Fibroblast of villous mesenchyme (primary cell): ENCODE measurements at regions not wholly inside any gene's neighbourhood (a gene's known extent, or its start where the extent isn't known, plus 50 kb on each side); places are given as distances from the start of the nearest gene placed in this dataset.

Experiments
- DNase-seq: peaks from one replicate; pipeline ENCODE4 v3.0.0-alpha.2; 2010; ENCODE audit warnings: low read depth
- H3K4me3 ChIP-seq: 2 replicates; pipeline ENCODE4 v1.5.1; 2011; ENCODE audit warnings: low read depth, mild to moderate bottlenecking, low read length
- TF ChIP-seq, protein P1 (sequence below): IDR thresholded peaks from 2 replicates; pipeline ENCODE4 v1.5.1; 2012; ENCODE audit warnings: low read depth, mild to moderate bottlenecking, low read length; ENCODE audit not compliant: insufficient read depth

DNA sequence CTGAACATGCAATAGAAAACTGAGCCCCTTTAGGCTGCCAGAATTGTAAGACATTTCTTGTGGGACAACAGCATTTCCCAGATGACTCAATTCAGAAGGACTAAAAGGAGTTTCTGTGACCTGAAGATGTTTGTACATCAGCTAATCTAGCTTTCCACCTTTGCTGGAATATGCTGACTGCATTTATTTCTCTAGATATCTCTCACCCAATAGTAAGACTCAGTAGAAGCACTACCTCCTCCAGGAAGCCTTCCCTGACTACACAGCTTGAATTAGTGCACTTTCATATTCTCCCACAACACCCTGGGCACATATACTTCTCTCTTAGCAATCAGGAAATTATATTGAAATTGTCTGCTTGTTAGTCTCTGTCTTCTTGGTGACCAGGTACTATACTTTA, 98.1 kb upstream of the BLID start:
- no peak overlapping the region for H3K4me3 ChIP-seq
- DNase-seq, result no peak
- TF ChIP-seq, protein P1, sequence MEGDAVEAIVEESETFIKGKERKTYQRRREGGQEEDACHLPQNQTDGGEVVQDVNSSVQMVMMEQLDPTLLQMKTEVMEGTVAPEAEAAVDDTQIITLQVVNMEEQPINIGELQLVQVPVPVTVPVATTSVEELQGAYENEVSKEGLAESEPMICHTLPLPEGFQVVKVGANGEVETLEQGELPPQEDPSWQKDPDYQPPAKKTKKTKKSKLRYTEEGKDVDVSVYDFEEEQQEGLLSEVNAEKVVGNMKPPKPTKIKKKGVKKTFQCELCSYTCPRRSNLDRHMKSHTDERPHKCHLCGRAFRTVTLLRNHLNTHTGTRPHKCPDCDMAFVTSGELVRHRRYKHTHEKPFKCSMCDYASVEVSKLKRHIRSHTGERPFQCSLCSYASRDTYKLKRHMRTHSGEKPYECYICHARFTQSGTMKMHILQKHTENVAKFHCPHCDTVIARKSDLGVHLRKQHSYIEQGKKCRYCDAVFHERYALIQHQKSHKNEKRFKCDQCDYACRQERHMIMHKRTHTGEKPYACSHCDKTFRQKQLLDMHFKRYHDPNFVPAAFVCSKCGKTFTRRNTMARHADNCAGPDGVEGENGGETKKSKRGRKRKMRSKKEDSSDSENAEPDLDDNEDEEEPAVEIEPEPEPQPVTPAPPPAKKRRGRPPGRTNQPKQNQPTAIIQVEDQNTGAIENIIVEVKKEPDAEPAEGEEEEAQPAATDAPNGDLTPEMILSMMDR, result no peak

- TF ChIP-seq, protein P1, result no peak
- no peak overlapping the region for H3K4me3 ChIP-seq
- DNase-seq, result no peak
These were observed 97.2 kb upstream of the BLID start for GRCh38 chr11:122213171-122213570.

- DNase-seq, result no peak
- H3K4me3 ChIP-seq, result no peak overlapping the region
- TF ChIP-seq, protein P1, result no peak
These were observed 94.5 kb upstream of the BLID start for GRCh38 chr11:122210367-122210997.

GRCh38 chr11:122209619-122210366, 93.8 kb upstream of the BLID start:
- no peak overlapping the region for H3K4me3 ChIP-seq
- peak; percentile 88 for DNase-seq
- TF ChIP-seq, protein P1, result no peak

GRCh38 chr11:122207921-122208764, 92.1 kb upstream of the BLID start:
- peak; percentile 72 for DNase-seq
- H3K4me3 ChIP-seq, result no peak overlapping the region
- TF ChIP-seq, protein P1, result no peak

DNA sequence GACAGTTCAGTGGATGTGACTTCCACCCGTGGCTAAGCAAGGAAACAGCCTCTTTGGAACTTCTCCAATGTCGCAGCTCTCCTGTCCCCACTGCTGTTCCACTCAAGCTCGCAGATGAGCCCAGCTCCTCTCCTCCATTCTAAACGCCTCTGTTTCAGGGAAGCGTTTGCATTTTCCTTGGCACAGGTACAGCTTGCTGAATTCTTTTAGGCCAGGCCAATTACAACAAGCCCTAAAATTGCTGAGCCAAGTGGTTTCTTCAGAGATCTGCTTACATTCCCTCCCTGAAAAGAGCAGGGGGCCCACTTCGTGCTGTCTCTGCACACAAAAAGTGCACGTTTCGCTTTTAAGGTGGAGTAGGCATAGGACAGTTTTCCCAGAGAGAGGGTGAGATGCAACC, 91.5 kb upstream of the BLID start:
- no peak overlapping the region for H3K4me3 ChIP-seq
- peak; percentile 61 for DNase-seq
- TF ChIP-seq, protein P1, result no peak
